CD14-positive monocyte (primary cell): ENCODE measurements at regions not wholly inside any gene's neighbourhood (a gene's known extent, or its start where the extent isn't known, plus 50 kb on each side); places are given as distances from the start of the nearest gene placed in this dataset.

Source experiments
- DNase-seq, 3 donors: peaks; one replicate each; pipeline ENCODE4 v3.0.0-alpha.2; 2011 to 2022
- H2AFZ ChIP-seq: 2 replicates; pipeline ENCODE4 v1.6.0; 2012; ENCODE audit warnings: mild to moderate bottlenecking, low read depth, low read length, inconsistent platforms; ENCODE audit not compliant: insufficient read depth, poor library complexity, severe bottlenecking
- H3K27ac ChIP-seq, 2 donors: 1 replicate in 1 of 2; 2 replicates in 1 of 2; pipeline ENCODE4 v1.5.1; 2012 to 2013; ENCODE audit warnings: low read length in 2 of 2, control low read depth in 1 of 2, inconsistent platforms in 1 of 2, low read depth in 1 of 2, mild to moderate bottlenecking in 1 of 2
- H3K27me3 ChIP-seq, 2 donors: one replicate each; pipeline versions ENCODE4 v1.6.0 to v1.6.1; 2011 to 2013; ENCODE audit warnings: low read length in 2 of 2; ENCODE audit not compliant: control insufficient read depth in 2 of 2, insufficient read depth in 2 of 2
- H3K36me3 ChIP-seq, 2 donors: replicated peaks in 1 of 2; 1 replicate in 1 of 2; 2 replicates in 1 of 2; pipeline versions ENCODE4 v1.5.1 to v1.6.1; 2012 to 2013; ENCODE audit warnings: low read length in 2 of 2, control low read depth in 1 of 2, inconsistent platforms in 1 of 2, mild to moderate bottlenecking in 1 of 2; ENCODE audit not compliant: insufficient read depth in 2 of 2, control insufficient read depth in 1 of 2
- H3K4me1 ChIP-seq, 2 donors: 1 replicate in 1 of 2; 2 replicates in 1 of 2; pipeline versions ENCODE4 v1.5.1 to v1.6.1; 2012 to 2013; ENCODE audit warnings: low read length in 2 of 2, control low read depth in 1 of 2, inconsistent platforms in 1 of 2, mild to moderate bottlenecking in 1 of 2, moderate library complexity in 1 of 2; ENCODE audit not compliant: insufficient read depth in 2 of 2, control insufficient read depth in 1 of 2
- H3K4me2 ChIP-seq: replicated peaks from 2 replicates; pipeline ENCODE3; 2012; ENCODE audit warnings: low read length, moderate library complexity, mild to moderate bottlenecking; ENCODE audit not compliant: poor library complexity, severe bottlenecking; ENCODE audit errors: extremely low read depth
- H3K4me3 ChIP-seq, 3 experiments: fragments of 200-600 bp in 1 of 3; sonication (generic) in 1 of 3; replicated peaks in 1 of 3; 1 replicate in 2 of 3; 2 replicates in 1 of 3; pipeline ENCODE4 v1.5.1; 2011 to 2013; ENCODE audit warnings: low read length in 3 of 3, mild to moderate bottlenecking in 3 of 3, control low read depth in 2 of 3, low read depth in 2 of 3, inconsistent platforms in 1 of 3, moderate library complexity in 1 of 3
- H3K79me2 ChIP-seq: 2 replicates; pipeline ENCODE4 v1.6.0; 2012; ENCODE audit warnings: mild to moderate bottlenecking, control low read depth, inconsistent platforms, low read length, moderate library complexity; ENCODE audit not compliant: insufficient read depth
- H3K9ac ChIP-seq: 2 replicates; pipeline ENCODE4 v1.6.0; 2017; ENCODE audit warnings: low read length, mild to moderate bottlenecking; ENCODE audit not compliant: insufficient read depth, poor library complexity, severe bottlenecking
- H3K9me3 ChIP-seq, 2 donors: replicated peaks in 1 of 2; 1 replicate in 1 of 2; 2 replicates in 1 of 2; pipeline versions ENCODE4 v1.5.1 to v1.6.1; 2012 to 2013; ENCODE audit warnings: low read length in 2 of 2, control low read depth in 1 of 2; ENCODE audit not compliant: control insufficient read depth in 1 of 2, insufficient read depth in 1 of 2
- H4K20me1 ChIP-seq: 2 replicates; pipeline ENCODE4 v1.6.0; 2012; ENCODE audit warnings: mild to moderate bottlenecking, low read length, control low read depth, moderate library complexity; ENCODE audit not compliant: insufficient read depth
- H3K27ac Mint-ChIP-seq, 7 donors: one replicate each; pipeline ENCODE4 v1.8.0; 2020; ENCODE audit warnings: mild to moderate bottlenecking in 7 of 7, mixed read lengths in 7 of 7, moderate library complexity in 6 of 7, inconsistent platforms in 2 of 7
- H3K27me3 Mint-ChIP-seq, 3 donors: one replicate each; pipeline ENCODE4 v1.8.0; 2021 to 2022; ENCODE audit warnings: low read depth in 3 of 3, mild to moderate bottlenecking in 3 of 3, mixed read lengths in 3 of 3, moderate library complexity in 3 of 3, inconsistent platforms in 1 of 3
- H3K36me3 Mint-ChIP-seq, 2 donors: one replicate each; pipeline ENCODE4 v1.8.0; 2020; ENCODE audit warnings: mixed read lengths in 2 of 2, inconsistent platforms in 1 of 2, mild to moderate bottlenecking in 1 of 2
- H3K4me1 Mint-ChIP-seq: one replicate; pipeline ENCODE4 v1.8.0; 2020; ENCODE audit warnings: mild to moderate bottlenecking, mixed read lengths
- H3K4me3 Mint-ChIP-seq, 2 donors: one replicate each; pipeline ENCODE4 v1.8.0; 2020; ENCODE audit warnings: mild to moderate bottlenecking in 2 of 2, mixed read lengths in 2 of 2, moderate library complexity in 1 of 2
- H3K9me3 Mint-ChIP-seq, 7 donors: one replicate each; pipeline ENCODE4 v1.8.0; 2020 to 2022; ENCODE audit warnings: mixed read lengths in 7 of 7, mild to moderate bottlenecking in 6 of 7, moderate library complexity in 6 of 7, inconsistent platforms in 2 of 7
- CTCF ChIP-seq: fragments of 200-600 bp; IDR thresholded peaks from one replicate; pipeline ENCODE4 v1.8.0; 2022; ENCODE audit warnings: antibody characterized with exemption, mild to moderate bottlenecking
- WGBS: methylation state at CpG from one replicate; pipeline ENCODE4 v1.1.5; 2013; ENCODE audit warnings: missing lambda C conversion rate; ENCODE audit not compliant: insufficient coverage; 5-methylcytosine and 5-hydroxymethylcytosine counted together
- intact Hi-C, 2 donors: fragments of 100-400 bp; cut with micrococcal nuclease; formaldehyde crosslinking; loops; one replicate each; pipeline versions ENCODE4 v1.15.0 to v1.15.1; 2023

- TF ChIP-seq CTCF: no peak
- intact Hi-C loops: no loop called here
- Histone ChIP-seq H3K9ac (no peak overlapping the region), H3K79me2 (no peaks in the 10 kb centered on the region), H2AFZ (no peak overlapping the region), H3K9me3 (no peaks in the 10 kb centered on the region), H3K4me2 (no peak overlapping the region), H3K36me3 (no peaks in the 10 kb centered on the region), H3K27ac (no peak overlapping the region), H3K4me3 (no peak overlapping the region), H4K20me1 (no peaks in the 10 kb centered on the region), H3K27me3 (no peaks in the 10 kb centered on the region), H3K4me1 (no peaks in the 10 kb centered on the region)
- Mint-ChIP-seq H3K27me3 (no peaks in the 10 kb centered on the region), H3K36me3 (no peaks in the 10 kb centered on the region), H3K4me3 (no peak overlapping the region), H3K27ac (no peak overlapping the region), H3K4me1 (no peaks in the 10 kb centered on the region), H3K9me3 (no peaks in the 10 kb centered on the region)
- DNase-seq: no peak
- 40% methylated on average over 1 of the region's 1 CpG for WGBS
Observed at GRCh38 chr5:52013523-52013922, 630.3 kb downstream of the ISL1 start.

- peaks cover 0 to 2% (median 0%) of the 10 kb centered on the region in 7 donors for H3K9me3 Mint-ChIP-seq
- no peak overlapping the region for H3K27ac ChIP-seq
Observed at GRCh38 chr5:52015760-52016159, 632.5 kb downstream of the ISL1 start.

More at GRCh38 chr5:52015760-52016159, 632.5 kb downstream of the ISL1 start:
- Histone ChIP-seq H3K9ac (no peak overlapping the region), H3K79me2 (no peaks in the 10 kb centered on the region), H3K27me3 (no peaks in the 10 kb centered on the region), H4K20me1 (no peaks in the 10 kb centered on the region), H3K4me2 (no peak overlapping the region), H2AFZ (no peak overlapping the region), H3K36me3 (no peaks in the 10 kb centered on the region), H3K4me1 (no peaks in the 10 kb centered on the region), H3K9me3 (no peaks in the 10 kb centered on the region), H3K4me3 (no peak overlapping the region)
- no CpG with 5 or more reads among the region's 5 CpGs for WGBS
- DNase-seq: no peak
- Mint-ChIP-seq H3K36me3 (no peaks in the 10 kb centered on the region), H3K27me3 (no peaks in the 10 kb centered on the region), H3K4me1 (no peaks in the 10 kb centered on the region), H3K4me3 (no peak overlapping the region), H3K27ac (no peak overlapping the region)
- intact Hi-C loops: no loop called here
- TF ChIP-seq CTCF: no peak
